SK-N-SH treated with all-trans-retinoic acid at 6 μM for 48 hours (cell line): ENCODE measurements at regions not wholly inside any gene's neighbourhood (a gene's known extent, or its start where the extent isn't known, plus 50 kb on each side); places are given as distances from the start of the nearest gene placed in this dataset.

Experiments used
- BACH2 ChIP-seq: fragments of 250-450 bp; sonication (Bioruptor Pico); IDR thresholded peaks from 2 replicates; pipeline ENCODE4 v1.9.0; 2021; ENCODE audit warnings: mild to moderate bottlenecking, borderline replicate concordance
- ZFP3 ChIP-seq: fragments of 250-450 bp; sonication (Bioruptor Pico); IDR thresholded peaks from 2 replicates; pipeline ENCODE4 v1.5.0; 2020; ENCODE audit warnings: mild to moderate bottlenecking, moderate library complexity
- ZNF8 ChIP-seq: fragments of 450-650 bp; formaldehyde crosslinking; IDR thresholded peaks from 2 replicates; pipeline ENCODE4 v1.5.0; 2020; ENCODE audit warnings: mild to moderate bottlenecking, moderate library complexity
- TF ChIP-seq, protein P1 (sequence below): fragments of 250-450 bp; sonication (Bioruptor Pico); IDR thresholded peaks from 2 replicates; pipeline ENCODE4 v1.5.1; 2020; ENCODE audit warnings: low read depth, mild to moderate bottlenecking, moderate library complexity
- TF ChIP-seq, protein P2 (sequence below): fragments of 250-450 bp; sonication (Bioruptor Pico); IDR thresholded peaks from 2 replicates; pipeline ENCODE4 v1.8.0; 2021; ENCODE audit warnings: low read depth, mild to moderate bottlenecking, moderate library complexity, borderline replicate concordance

DNA sequence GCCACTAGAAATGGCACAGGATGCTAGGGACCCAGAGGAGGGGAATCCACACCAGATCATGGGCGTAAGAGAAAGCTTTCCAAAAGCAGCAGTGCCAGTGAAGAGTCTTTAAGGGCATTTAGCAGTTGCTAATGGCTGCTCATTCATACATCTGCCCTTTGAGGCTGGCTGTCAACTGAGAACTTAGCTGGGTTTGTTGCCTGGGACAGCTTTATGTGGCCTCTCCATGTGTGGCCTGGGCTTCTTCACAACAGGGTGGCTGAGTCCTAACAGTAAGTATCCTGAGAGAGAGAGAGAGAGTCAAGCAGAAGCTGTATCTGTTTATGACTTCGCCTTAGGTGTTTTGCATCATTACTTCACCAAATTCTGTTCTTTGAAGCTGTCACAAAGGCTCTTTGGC lies 286.1 kb upstream of the KCNJ16 start:
- TF ChIP-seq BACH2 (CRISPR knock-in tag) (no peak), ZFP3 (CRISPR knock-in tag) (no peak), ZNF8 (CRISPR knock-in tag) (no peak)
- TF ChIP-seq, protein P1, sequence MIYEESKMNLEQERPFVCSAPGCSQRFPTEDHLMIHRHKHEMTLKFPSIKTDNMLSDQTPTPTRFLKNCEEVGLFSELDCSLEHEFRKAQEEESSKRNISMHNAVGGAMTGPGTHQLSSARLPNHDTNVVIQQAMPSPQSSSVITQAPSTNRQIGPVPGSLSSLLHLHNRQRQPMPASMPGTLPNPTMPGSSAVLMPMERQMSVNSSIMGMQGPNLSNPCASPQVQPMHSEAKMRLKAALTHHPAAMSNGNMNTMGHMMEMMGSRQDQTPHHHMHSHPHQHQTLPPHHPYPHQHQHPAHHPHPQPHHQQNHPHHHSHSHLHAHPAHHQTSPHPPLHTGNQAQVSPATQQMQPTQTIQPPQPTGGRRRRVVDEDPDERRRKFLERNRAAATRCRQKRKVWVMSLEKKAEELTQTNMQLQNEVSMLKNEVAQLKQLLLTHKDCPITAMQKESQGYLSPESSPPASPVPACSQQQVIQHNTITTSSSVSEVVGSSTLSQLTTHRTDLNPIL (CRISPR knock-in tag): no peak
- TF ChIP-seq, protein P2, sequence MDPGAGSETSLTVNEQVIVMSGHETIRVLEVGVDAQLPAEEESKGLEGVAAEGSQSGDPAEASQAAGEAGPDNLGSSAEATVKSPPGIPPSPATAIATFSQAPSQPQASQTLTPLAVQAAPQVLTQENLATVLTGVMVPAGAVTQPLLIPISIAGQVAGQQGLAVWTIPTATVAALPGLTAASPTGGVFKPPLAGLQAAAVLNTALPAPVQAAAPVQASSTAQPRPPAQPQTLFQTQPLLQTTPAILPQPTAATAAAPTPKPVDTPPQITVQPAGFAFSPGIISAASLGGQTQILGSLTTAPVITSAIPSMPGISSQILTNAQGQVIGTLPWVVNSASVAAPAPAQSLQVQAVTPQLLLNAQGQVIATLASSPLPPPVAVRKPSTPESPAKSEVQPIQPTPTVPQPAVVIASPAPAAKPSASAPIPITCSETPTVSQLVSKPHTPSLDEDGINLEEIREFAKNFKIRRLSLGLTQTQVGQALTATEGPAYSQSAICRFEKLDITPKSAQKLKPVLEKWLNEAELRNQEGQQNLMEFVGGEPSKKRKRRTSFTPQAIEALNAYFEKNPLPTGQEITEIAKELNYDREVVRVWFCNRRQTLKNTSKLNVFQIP (CRISPR knock-in tag): no peak
